A673 (cell line): ENCODE measurements at regions not wholly inside any gene's neighbourhood (a gene's known extent, or its start where the extent isn't known, plus 50 kb on each side); places are given as distances from the start of the nearest gene placed in this dataset.

ENCODE experiments used
- BruUV-seq: library from RNA; stranded (reverse); fragments of 400-500 nt; replicated peaks from 2 replicates; lab custom pipeline; 2021; lab: Mats Ljungman, UMichigan
- CTCF ChIA-PET: fragments of 300-600 bp; sonication (Branson Sonifier 250); formaldehyde crosslinking; loops from one replicate; lab custom pipeline; 2022; ENCODE audit warnings: antibody characterized with exemption; lab: Charles Lee
- POLR2A ChIA-PET: fragments of 300-600 bp; sonication (Branson Sonifier 250); formaldehyde crosslinking; loops from one replicate; lab custom pipeline; 2022; ENCODE audit warnings: antibody characterized with exemption; ENCODE audit not compliant: low non-redundant PET; lab: Charles Lee
- DNase-seq: peaks from one replicate; pipeline ENCODE4 v3.0.0-alpha.2; 2015; ENCODE audit warnings: low spot score
- H3K27ac ChIP-seq: fragments of 200-600 bp; sonication (generic); 2 replicates; pipeline ENCODE4 v1.5.1; 2016; ENCODE audit warnings: mixed run types, low read depth, mild to moderate bottlenecking, mixed read lengths, antibody characterized with exemption, low read length; ENCODE audit not compliant: poor library complexity, severe bottlenecking
- H3K27me3 ChIP-seq: fragments of 200-600 bp; sonication (generic); replicated peaks from 2 replicates; pipeline ENCODE4 v1.6.1; 2017; ENCODE audit warnings: mixed run types, low read depth, mild to moderate bottlenecking, mixed read lengths, antibody characterized with exemption, low read length; ENCODE audit not compliant: insufficient read depth, poor library complexity
- H3K36me3 ChIP-seq: fragments of 200-600 bp; sonication (generic); 2 replicates; pipeline ENCODE4 v1.6.1; 2016; ENCODE audit warnings: mixed run types, mild to moderate bottlenecking, mixed read lengths, antibody characterized with exemption, low read length; ENCODE audit not compliant: insufficient read depth, poor library complexity, severe bottlenecking
- H3K4me1 ChIP-seq: fragments of 200-600 bp; sonication (generic); 2 replicates; pipeline ENCODE4 v1.6.1; 2017; ENCODE audit warnings: mixed run types, mild to moderate bottlenecking, mixed read lengths, antibody characterized with exemption, low read length; ENCODE audit not compliant: insufficient read depth, poor library complexity, severe bottlenecking
- H3K4me3 ChIP-seq: fragments of 200-600 bp; sonication (generic); 2 replicates; pipeline ENCODE4 v1.5.1; 2016; ENCODE audit warnings: low read depth, mixed run types, mild to moderate bottlenecking, mixed read lengths, low read length; ENCODE audit not compliant: poor library complexity, severe bottlenecking
- H3K9me3 ChIP-seq: fragments of 200-600 bp; sonication (generic); 2 replicates; pipeline ENCODE4 v1.6.1; 2016; ENCODE audit warnings: mixed run types, low read depth, mild to moderate bottlenecking, mixed read lengths, antibody characterized with exemption, low read length; ENCODE audit not compliant: poor library complexity, severe bottlenecking
- EZH2 ChIP-seq: fragments of 200-600 bp; sonication (generic); IDR thresholded peaks from 2 replicates; pipeline ENCODE4 v1.6.1; 2017; ENCODE audit warnings: borderline replicate concordance, low read depth, mild to moderate bottlenecking, mixed read lengths, antibody characterized with exemption, low read length; ENCODE audit not compliant: poor library complexity, severe bottlenecking
- intact Hi-C: fragments of 100-400 bp; cut with micrococcal nuclease; formaldehyde crosslinking; loops from one replicate; pipeline ENCODE4 v1.10.0; 2022; ENCODE audit not compliant: unreplicated experiment
- TF ChIP-seq, protein P1 (sequence below): fragments of 300-800, 200-600 bp; sonication (generic); conservative IDR thresholded peaks from 2 replicates; pipeline ENCODE4 v1.5.1; 2017; ENCODE audit warnings: low read depth, mild to moderate bottlenecking, antibody characterized with exemption, low read length, moderate library complexity, mixed read lengths

DNA sequence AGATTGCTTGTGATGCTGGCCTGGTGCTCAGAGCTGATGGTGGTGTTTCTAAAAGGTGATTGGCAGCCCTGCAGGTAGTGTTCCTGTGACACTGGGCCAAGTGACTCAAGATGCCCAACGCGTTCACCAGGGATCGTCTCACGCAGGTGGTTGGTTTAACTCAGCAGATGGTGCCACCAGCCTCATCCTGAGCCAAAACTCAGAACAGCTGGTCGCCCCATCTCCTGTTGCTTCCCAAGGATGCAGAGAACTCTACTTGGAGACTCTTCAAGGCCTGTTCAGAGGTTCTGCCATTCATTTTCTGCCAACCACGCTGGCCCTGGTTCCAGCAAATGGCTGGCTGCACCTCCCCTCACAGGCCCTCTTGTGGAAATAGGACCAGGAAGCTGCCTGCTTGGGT is 394.4 kb downstream of the CDH26 start:
- Histone ChIP-seq H3K9me3 (no peaks in the 10 kb centered on the region), H3K4me3 (no peak overlapping the region), H3K27me3 (no peaks in the 10 kb centered on the region), H3K36me3 (no peaks in the 10 kb centered on the region), H3K27ac (no peak overlapping the region), H3K4me1 (no peaks in the 10 kb centered on the region)
- TF ChIP-seq EZH2 = no peak
- TF ChIP-seq, protein P1, sequence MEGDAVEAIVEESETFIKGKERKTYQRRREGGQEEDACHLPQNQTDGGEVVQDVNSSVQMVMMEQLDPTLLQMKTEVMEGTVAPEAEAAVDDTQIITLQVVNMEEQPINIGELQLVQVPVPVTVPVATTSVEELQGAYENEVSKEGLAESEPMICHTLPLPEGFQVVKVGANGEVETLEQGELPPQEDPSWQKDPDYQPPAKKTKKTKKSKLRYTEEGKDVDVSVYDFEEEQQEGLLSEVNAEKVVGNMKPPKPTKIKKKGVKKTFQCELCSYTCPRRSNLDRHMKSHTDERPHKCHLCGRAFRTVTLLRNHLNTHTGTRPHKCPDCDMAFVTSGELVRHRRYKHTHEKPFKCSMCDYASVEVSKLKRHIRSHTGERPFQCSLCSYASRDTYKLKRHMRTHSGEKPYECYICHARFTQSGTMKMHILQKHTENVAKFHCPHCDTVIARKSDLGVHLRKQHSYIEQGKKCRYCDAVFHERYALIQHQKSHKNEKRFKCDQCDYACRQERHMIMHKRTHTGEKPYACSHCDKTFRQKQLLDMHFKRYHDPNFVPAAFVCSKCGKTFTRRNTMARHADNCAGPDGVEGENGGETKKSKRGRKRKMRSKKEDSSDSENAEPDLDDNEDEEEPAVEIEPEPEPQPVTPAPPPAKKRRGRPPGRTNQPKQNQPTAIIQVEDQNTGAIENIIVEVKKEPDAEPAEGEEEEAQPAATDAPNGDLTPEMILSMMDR = no peak
- ChIA-PET POLR2A (no interaction called here), CTCF (no interaction called here)
- no peak for DNase-seq
- intact Hi-C loops = no loop called here
- no TSS peak for BruUV-seq

DNA sequence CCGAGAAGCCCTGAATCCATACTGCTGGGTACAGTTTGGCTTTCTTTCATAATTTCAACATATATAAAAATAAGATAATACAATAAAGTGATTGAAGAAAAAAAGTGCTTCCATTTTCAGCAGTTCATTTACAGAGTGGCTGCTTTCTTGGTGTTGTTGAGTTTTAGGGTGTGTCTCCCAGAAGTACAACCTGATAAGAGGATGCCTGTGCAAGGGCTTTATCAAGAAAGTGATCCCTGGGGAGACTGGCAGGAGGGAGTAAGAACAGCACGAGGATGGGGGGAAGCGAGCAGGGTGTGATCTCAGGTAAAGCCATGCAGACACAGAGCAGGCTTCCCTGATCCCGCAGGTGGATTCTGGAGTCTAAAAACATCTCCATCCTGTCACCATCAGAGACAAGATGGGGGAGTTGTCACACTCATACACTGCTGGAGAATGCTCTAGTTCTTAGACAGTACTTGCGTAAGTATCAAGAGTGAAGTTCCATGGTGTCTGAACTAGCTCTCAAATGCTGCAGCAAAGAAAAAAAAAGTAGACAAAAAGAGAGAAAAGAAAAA is 395.9 kb downstream of the CDH26 start:
- no TSS peak for BruUV-seq
- H3K27ac ChIP-seq = no peak overlapping the region
- no peak for DNase-seq
- no peaks in the 10 kb centered on the region for H3K4me1 ChIP-seq
- H3K27me3 ChIP-seq = no peaks in the 10 kb centered on the region
- H3K9me3 ChIP-seq = no peaks in the 10 kb centered on the region
- no peaks in the 10 kb centered on the region for H3K36me3 ChIP-seq
- H3K4me3 ChIP-seq = no peak overlapping the region
- ChIA-PET CTCF (no interaction called here), POLR2A (no interaction called here)
- TF ChIP-seq EZH2 = no peak
- TF ChIP-seq, protein P1 = no peak
- intact Hi-C loops = no loop called here

DNA sequence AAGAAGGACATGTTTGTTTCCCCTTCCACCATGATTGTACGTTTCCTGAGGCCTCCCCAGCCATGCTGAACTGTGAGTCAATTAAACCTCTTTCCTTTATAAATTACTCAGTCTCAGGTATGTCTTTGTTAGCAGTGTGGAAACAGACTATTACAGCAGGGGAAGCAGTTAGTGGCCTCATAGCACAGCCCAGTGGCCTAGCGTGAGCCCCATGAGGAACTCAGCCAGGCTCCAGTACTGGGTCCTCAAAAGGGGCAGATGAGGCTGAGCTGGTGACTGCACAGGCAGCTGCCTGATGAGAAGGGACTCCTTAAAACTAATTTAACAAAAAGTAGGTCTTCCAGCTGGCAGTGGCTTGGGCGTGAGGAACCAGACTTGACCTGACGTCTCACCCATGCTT is 399.9 kb downstream of the CDH26 start:
- ChIA-PET CTCF (no interaction called here), POLR2A (interaction anchor here (0.6 kb wide), 1 partner anchor 295 kb away, joined by 3 read pairs; no protein-coding TSS in a partner anchor)
- Histone ChIP-seq H3K9me3 (no peaks in the 10 kb centered on the region), H3K36me3 (no peaks in the 10 kb centered on the region), H3K27ac (no peak overlapping the region), H3K4me1 (no peaks in the 10 kb centered on the region), H3K4me3 (no peak overlapping the region), H3K27me3 (no peaks in the 10 kb centered on the region)
- intact Hi-C loops = no loop called here
- no TSS peak for BruUV-seq
- DNase-seq = no peak
- TF ChIP-seq, protein P1 = no peak
- no peak for TF ChIP-seq EZH2
